ENCODE measurements at regions not wholly inside any gene's neighbourhood (a gene's known extent, or its start where the extent isn't known, plus 50 kb on each side); places are given as distances from the start of the nearest gene placed in this dataset.

- Histone ChIP-seq H3K27me3 (no peaks in the 10 kb centered on the region), H3K4me1 (no peaks in the 10 kb centered on the region), H3K4me3 (no peak overlapping the region), H3K27ac (no peak overlapping the region), H3K36me3 (no peaks in the 10 kb centered on the region), H3K9me3 (no peaks in the 10 kb centered on the region)
- DNase-seq (ENCODE audit: low spot score in 2 of 2) = no peak
- intact Hi-C loops (cut with DNase I) = no loop called here
- TF ChIP-seq CTCF (IDR thresholded peaks at IDR 0.05) = no peak
These were observed 260.5 kb upstream of the MYT1L start for GRCh38 chr2:2591542-2591940.

- Histone ChIP-seq H3K4me1 (no peaks in the 10 kb centered on the region), H3K36me3 (no peaks in the 10 kb centered on the region), H3K27me3 (no peaks in the 10 kb centered on the region), H3K4me3 (no peak overlapping the region), H3K27ac (no peak overlapping the region), H3K9me3 (no peaks in the 10 kb centered on the region)
- intact Hi-C loops (cut with DNase I) = no loop called here
- DNase-seq (ENCODE audit: low spot score in 2 of 2) = no peak
- TF ChIP-seq CTCF (IDR thresholded peaks at IDR 0.05) = no peak
These were observed 259.9 kb upstream of the MYT1L start for GRCh38 chr2:2590841-2591541.

- TF ChIP-seq CTCF (IDR thresholded peaks at IDR 0.05) = no peak
- no peaks in the 10 kb centered on the region for H3K9me3 ChIP-seq
- H3K27ac ChIP-seq = no peak overlapping the region
- no peaks in the 10 kb centered on the region for H3K36me3 ChIP-seq
- H3K4me3 ChIP-seq = no peak overlapping the region
- no peak for DNase-seq (ENCODE audit: low spot score in 2 of 2)
- H3K4me1 ChIP-seq = no peaks in the 10 kb centered on the region
- intact Hi-C loops (cut with DNase I) = no loop called here
- no peaks in the 10 kb centered on the region for H3K27me3 ChIP-seq
These were observed 259.1 kb upstream of the MYT1L start for GRCh38 chr2:2590141-2590540.

- no peak for TF ChIP-seq CTCF (IDR thresholded peaks at IDR 0.05)
- Histone ChIP-seq H3K27me3 (no peaks in the 10 kb centered on the region), H3K36me3 (no peaks in the 10 kb centered on the region), H3K4me3 (no peak overlapping the region), H3K27ac (no peak overlapping the region), H3K9me3 (no peaks in the 10 kb centered on the region), H3K4me1 (no peaks in the 10 kb centered on the region)
- intact Hi-C loops (cut with DNase I) = no loop called here
- no peak for DNase-seq (ENCODE audit: low spot score in 2 of 2)
These were observed 257.7 kb upstream of the MYT1L start for GRCh38 chr2:2588777-2589176.

- H3K4me3 ChIP-seq = no peak overlapping the region
- intact Hi-C loops (cut with DNase I) = no loop called here
- H3K27me3 ChIP-seq = no peaks in the 10 kb centered on the region
- H3K36me3 ChIP-seq = no peaks in the 10 kb centered on the region
- no peak overlapping the region for H3K27ac ChIP-seq
- H3K4me1 ChIP-seq = no peaks in the 10 kb centered on the region
- DNase-seq (ENCODE audit: low spot score in 2 of 2) = no peak
- no peak for TF ChIP-seq CTCF (IDR thresholded peaks at IDR 0.05)
- no peaks in the 10 kb centered on the region for H3K9me3 ChIP-seq
These were observed 256.3 kb upstream of the MYT1L start for GRCh38 chr2:2587354-2587753.

- intact Hi-C loops (cut with DNase I) = no loop called here
- peak in 1 of 2 donors; percentile 42 for DNase-seq (ENCODE audit: low spot score in 2 of 2)
- TF ChIP-seq CTCF (IDR thresholded peaks at IDR 0.05) = no peak
- no peaks in the 10 kb centered on the region for H3K9me3 ChIP-seq
- no peaks in the 10 kb centered on the region for H3K4me1 ChIP-seq
- H3K36me3 ChIP-seq = no peaks in the 10 kb centered on the region
- H3K27me3 ChIP-seq = no peaks in the 10 kb centered on the region
- H3K27ac ChIP-seq = no peak overlapping the region
- no peak overlapping the region for H3K4me3 ChIP-seq
These were observed 255.9 kb upstream of the MYT1L start for GRCh38 chr2:2586931-2587330.
